NCI-H446 treated with DMSO at 0.1 percent for 48 hours (cell line): ENCODE measurements at regions not wholly inside any gene's neighbourhood (a gene's known extent, or its start where the extent isn't known, plus 50 kb on each side); places are given as distances from the start of the nearest gene placed in this dataset.
"Not testable (repeated sequence)": the region's sequence is repeated elsewhere in the genome, so short reads cannot be mapped to it uniquely, and the experiment has no call there.

ENCODE experiments used
- DNase-seq: peaks from one replicate; lab custom pipeline; 2025; lab: John Stamatoyannopoulos, UW

GRCh38 chr5:104891596-104891995, 1329.0 kb upstream of the NUDT12 start:
- no peak for DNase-seq

DNA sequence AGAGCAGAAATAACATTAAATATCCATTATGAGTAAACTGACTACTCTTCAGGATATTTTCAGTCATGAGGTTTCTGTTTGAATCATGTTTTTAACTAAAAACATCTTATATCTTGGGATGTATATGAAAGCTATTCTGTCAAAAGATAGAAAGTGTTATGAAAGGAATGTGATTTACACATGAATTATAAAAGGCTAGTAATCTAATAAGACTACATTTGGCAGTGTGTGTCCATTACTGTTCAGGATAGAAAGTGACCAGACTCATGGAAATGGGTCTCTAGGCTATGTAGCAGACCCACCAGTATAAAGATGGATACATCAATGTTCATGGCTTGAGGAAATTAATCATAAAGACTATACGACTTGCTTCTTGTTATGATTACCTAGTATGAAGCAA, 1328.2 kb upstream of the NUDT12 start:
- no peak for DNase-seq

- DNase-seq: no peak
These were observed 1296.8 kb upstream of the NUDT12 start for GRCh38 chr5:104859437-104859836.

DNA sequence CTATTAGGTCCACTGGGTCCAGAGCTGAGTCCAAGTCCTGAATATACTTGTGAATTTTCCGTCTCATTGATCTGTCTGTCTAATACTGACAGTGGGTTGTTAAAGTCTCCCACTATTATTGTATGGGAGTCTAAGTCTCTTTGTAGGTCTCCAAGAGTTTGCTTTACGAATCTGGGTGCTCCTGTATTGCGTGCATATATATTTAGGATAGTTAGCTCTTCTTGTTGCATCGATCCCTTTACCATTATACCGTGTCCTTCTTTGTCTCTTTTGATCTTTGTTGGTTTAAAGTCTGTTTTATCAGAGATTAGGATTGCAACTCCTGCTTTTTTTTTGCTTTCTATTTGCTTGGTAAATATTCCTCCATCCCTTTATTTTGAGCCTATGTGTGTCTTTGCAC, 1289.5 kb upstream of the NUDT12 start:
- DNase-seq: not testable (repeated sequence)

DNA sequence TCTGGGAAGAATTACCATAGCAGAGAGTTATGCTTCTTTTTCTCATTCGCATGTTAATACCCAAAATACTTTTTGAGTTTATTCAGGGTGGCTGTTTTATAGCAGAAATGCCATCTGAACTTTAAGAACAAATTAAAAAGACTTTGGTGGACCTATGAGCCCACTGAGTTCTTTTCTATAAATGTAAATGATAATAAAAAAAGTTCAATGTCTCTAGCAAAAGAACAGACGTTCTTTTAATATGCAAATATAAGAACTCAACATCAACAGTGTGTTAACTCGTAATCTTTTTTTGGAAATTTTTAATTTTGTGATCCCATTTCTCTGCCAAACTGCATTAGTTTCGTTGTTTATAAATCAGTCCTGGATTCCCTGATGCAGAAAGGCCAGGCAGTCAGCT, 1283.0 kb upstream of the NUDT12 start:
- no peak for DNase-seq

DNA sequence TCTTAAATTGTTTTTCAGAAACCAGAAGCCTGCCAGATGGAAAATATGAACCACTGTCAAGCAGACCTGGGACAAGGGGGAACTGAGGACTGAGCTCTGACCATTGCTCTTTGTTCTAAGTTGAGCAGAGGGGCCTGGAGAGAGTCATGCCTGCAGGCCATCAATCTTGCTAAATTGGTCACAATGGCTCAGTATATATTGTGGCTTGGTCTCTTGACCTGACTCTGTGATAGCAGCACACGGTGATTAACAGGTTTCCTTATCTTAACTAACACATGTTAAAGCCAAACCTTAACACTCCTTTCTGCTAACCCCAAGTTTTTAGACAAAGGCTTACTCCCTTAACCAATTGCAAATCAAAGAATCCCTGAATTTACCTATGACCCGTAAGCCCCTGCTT, 1281.2 kb upstream of the NUDT12 start:
- DNase-seq: no peak

GRCh38 chr5:104840284-104840683, 1277.7 kb upstream of the NUDT12 start:
- DNase-seq: no peak

DNA sequence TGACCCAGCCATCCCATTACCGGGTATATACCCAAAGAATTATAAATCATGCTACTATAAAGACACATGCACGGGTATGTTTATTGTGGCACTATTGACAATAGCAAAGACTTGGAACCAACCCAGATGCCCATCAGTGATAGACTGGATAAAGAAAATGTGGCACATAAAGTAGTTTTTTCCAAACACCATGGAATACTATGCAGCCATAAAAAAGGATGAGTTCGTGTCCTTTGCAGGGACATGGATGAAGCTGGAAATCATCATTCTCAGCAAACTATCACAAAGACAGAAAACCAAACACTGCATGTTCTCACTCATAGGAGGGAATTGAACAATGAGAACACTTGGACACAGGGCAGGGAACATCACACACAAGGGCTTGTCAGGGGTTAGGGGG, 1268.9 kb upstream of the NUDT12 start:
- DNase-seq: not testable (repeated sequence)

DNA sequence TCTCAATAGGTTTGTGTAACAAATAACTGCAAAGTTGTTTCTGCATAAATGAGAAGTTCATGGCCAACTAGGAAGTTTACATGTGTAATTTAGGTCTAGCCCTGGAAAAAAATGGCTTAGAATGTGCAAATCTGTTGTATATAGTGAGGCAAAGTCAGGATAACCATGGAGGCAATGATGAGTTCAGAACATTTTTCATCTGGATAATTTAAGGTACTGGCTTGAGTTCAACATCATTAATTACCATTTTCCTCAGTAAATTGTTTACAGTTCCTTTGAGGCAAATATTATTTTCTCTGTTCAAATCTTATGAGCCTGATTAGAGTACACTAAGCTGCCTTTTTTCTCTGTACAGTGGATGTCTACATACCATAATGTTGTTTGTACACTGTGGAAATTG, 1259.0 kb upstream of the NUDT12 start:
- DNase-seq: peak; percentile 33

- peak; percentile 91 for DNase-seq
These were observed 1254.5 kb upstream of the NUDT12 start for GRCh38 chr5:104817127-104817526.

DNA sequence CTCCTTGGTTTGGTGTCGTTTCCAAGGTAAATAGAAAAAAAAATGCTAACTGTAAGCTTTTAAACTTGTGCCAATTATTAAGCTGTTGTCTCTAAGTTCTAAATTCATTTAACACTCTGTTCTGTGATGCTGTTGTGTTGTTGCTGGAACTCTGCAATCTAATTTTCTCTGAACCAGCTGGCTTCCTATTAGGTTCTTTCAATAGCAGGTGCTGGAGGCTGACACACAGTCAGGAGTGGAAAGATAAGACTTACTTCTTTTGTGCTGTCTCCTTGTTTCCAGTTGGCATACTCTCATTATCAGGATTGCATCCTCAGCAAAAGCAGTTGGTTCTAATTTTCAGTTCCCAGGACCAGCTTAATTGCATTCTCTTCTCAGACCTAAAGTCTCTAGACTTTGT, 1252.6 kb upstream of the NUDT12 start:
- peak; percentile 82 for DNase-seq

DNA sequence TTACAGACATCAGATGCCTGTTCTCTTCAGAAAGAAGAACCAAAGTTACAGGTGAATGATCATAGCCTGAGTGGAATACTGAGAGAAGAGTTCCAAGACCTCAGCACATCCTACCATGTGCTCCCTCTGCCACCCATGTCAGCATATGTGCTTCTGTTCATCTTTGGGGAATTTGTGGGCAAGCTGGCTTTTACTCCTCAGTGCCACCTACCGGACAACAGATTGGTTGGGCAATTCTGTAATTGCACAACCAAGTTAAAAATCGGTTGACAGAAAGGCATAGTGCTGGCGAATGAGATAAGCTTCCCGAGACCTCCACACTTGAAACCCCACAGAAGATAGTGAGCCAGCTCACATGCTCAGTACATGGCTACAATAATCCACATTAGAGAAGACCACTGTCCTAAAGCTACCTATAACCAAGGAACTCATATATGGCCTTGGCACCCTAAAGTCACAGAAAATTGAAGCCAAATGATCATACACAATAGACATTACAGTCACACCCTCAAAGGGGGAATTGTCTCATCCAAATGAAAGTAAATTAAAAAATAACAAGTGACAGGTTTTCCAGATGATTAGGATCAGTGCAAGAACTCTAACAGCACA, 1238.0 kb upstream of the NUDT12 start:
- no peak for DNase-seq

GRCh38 chr5:104793755-104794080, 1231.1 kb upstream of the NUDT12 start:
- no peak for DNase-seq

DNA sequence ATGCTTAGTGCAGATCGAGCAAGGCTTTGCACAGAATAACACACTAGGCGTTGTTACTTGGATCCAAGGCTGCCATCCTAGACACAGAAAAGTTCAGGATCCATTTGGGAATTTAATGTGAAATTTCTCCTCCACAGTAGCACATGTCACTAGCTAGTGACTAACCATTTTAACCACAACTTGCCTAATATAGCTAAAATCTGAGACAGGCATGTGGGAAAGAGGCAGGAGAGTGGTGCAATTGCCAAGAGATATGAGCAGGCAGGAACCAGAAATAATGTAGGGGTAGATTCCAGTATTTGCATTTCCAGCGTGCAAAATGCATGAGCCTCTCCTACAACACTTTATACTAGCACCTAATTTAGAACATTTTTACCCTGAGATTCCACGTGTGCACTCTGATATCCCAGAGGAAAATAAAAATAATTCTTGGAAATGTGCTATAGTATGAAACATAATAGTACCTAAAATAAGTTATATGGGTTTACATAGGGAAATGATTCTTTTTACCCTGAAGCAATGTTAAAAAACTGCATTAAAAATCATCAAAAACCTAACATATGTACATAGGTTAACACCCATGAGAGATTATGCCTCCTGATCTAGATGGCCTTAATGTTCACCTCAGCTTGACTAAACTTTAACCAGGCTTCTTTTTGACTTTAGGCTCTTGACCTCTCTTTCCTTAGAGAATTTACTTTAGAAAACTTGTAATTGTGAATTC, 1230.6 kb upstream of the NUDT12 start:
- DNase-seq: no peak

DNA sequence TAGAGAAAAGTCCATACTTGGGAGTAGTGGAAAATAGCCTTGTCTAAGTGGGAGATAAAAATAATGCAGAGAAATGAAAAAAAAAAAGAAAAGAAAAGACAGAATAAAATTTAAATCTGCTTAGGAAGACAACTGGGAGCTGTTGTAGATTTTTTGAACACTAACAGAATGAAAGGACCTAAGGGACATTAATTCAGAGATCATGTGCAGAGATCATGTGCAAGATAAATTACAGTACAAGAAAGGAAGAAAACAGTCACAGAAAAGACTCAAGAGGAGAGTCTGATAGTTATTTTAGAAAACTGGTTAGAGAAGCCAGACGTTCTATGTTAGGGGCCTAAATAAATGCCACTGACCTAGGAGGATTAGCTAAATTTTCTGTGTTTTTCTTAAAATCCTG, 1226.8 kb upstream of the NUDT12 start:
- no peak for DNase-seq

DNA sequence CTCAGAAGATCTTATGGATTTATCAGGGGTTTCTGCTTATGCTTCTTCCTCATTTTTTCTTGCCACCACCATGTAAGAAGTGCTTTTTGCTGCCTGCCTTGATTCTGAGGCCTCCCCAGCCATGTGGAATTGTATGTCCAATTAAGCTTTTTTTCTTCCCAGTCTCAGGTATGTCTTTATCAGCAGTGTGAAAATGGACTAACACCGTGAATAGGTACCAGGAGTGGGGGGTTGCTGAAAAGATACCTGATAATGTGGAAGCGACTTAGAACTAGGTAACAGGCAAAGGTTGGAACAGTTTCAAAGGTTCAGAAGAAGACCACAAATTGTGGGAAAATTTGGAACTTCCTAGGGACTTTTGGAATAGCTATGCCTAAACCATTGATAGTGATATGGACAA, 1222.5 kb upstream of the NUDT12 start:
- DNase-seq: no peak

DNA sequence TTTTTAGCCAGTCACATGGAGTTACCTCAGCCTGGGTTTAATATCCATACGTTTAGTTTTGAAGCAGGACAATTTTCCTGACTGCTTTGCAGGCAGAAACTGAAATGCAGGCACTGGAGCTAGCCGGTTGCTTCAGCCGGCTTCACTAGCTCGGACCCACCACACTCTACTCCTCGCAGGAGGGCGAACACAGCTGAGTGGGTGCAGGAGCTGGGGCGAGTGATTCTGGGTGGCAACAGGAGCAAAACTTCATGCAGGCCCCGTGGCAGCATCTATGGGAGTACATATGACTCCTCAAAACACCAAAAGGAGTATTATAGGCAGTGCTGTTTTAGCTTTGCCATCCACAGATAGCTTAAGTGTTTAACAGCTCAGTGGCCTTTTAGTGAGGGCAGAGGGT, 1211.8 kb upstream of the NUDT12 start:
- no peak for DNase-seq

GRCh38 chr5:104764197-104764596, 1201.6 kb upstream of the NUDT12 start:
- no peak for DNase-seq

GRCh38 chr5:104763216-104763615, 1200.6 kb upstream of the NUDT12 start:
- no peak for DNase-seq

DNA sequence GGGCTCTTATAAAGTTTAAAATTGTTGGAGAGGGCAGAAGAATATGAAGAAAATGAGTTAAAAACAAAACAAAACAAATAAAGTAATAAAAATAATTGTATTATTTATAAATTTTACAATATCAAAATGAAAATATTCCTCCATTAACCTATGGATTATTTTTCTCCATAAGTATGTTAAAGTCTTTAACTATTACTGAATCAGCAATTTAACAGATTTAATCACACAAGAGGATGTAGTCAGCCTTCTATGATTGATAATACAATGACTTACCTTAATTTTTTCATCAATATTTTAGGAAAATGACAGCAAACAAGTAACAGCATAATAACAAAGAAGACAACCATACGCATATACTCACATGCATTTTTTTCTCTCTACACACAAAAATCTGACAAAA, 1195.3 kb upstream of the NUDT12 start:
- DNase-seq: no peak

DNA sequence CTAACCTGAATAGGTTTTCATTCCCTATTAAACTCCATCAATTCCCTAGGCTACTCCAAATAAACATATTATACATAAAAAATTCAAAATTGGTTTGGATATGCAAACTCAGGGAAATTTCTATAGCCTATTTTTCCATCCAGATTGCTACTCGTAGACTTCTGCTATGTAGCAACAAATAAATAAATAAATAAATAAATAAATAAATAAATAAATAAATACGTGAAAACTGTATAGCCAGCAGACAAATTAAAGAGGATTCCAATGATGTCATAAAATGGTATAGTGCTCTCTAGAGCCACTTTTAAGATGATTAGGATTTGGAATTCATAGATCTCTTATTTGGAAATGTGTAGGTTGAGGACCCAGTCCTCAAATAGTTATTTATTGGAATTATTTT, 1193.2 kb upstream of the NUDT12 start:
- no peak for DNase-seq

GRCh38 chr5:104754311-104754995, 1191.9 kb upstream of the NUDT12 start:
- no peak for DNase-seq

DNA sequence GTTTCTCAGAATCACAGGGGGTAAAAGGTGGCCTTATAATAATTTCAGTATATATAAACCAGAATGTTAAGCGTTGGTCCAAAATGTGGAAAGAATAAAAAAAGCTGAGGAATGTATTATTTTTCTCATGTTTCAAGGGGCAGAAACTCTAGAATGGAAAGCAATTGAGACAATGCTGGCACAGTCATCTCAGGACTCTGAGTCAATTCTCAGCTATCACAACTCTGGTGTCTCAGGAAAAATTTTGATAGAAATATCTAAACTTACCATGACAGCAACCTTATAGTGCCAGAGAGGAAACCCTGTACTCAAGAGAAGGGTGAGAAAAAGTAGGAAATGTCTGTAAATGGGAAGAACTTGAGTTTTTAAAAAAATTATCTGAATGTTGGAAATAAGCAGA, 1189.4 kb upstream of the NUDT12 start:
- no peak for DNase-seq

DNA sequence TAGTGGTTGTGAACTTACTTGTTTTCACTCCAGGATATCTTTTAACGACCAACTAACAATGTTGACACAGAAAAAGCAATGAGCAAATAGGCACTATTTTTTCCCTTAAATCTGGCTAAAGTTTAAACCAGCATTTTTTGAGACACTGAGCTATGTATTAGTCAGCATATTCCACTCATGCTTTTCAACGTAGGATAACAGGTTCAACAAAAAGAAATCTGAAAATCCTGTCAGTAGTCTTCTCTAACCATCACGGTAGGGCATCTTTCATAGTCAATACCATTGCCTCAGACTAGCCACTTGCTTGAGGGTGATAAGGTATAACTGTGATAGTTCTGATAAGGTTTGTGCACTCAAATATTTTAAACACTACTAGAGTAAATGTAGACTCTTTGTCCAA, 1177.3 kb upstream of the NUDT12 start:
- no peak for DNase-seq
